ENCODE measurements at regions not wholly inside any gene's neighbourhood (a gene's known extent, or its start where the extent isn't known, plus 50 kb on each side); places are given as distances from the start of the nearest gene placed in this dataset.
"Not testable (repeated sequence)": the region's sequence is repeated elsewhere in the genome, so short reads cannot be mapped to it uniquely, and the experiment has no call there.

- DNase-seq, result no peak
These were observed 389.0 kb upstream of the SYNCRIP start for GRCh38 chr6:86031713-86032112.

- DNase-seq, result no peak
These were observed 388.2 kb upstream of the SYNCRIP start for GRCh38 chr6:86030875-86031274.

- DNase-seq, result no peak
These were observed 386.1 kb upstream of the SYNCRIP start for GRCh38 chr6:86028776-86029175.

GRCh38 chr6:86026890-86027289 lies 384.2 kb upstream of the SYNCRIP start:
- DNase-seq, result not testable (repeated sequence)

GRCh38 chr6:86017236-86017635 lies 374.6 kb upstream of the SYNCRIP start:
- no peak for DNase-seq

- DNase-seq, result no peak
These were observed 373.9 kb upstream of the SYNCRIP start for GRCh38 chr6:86016567-86016966.

GRCh38 chr6:86016077-86016476 lies 373.4 kb upstream of the SYNCRIP start:
- DNase-seq, result no peak

- not testable (repeated sequence) for DNase-seq
These were observed 370.3 kb upstream of the SYNCRIP start for GRCh38 chr6:86012991-86013390.

GRCh38 chr6:86010915-86011786 lies 368.5 kb upstream of the SYNCRIP start:
- no peak for DNase-seq

- no peak for DNase-seq
These were observed 354.5 kb upstream of the SYNCRIP start for GRCh38 chr6:85997206-85997605.

GRCh38 chr6:85996034-85996375 lies 353.3 kb upstream of the SYNCRIP start:
- no peak for DNase-seq

GRCh38 chr6:85995339-85996033 lies 352.8 kb upstream of the SYNCRIP start:
- DNase-seq, result no peak

GRCh38 chr6:85986681-85987080 lies 344.0 kb upstream of the SYNCRIP start:
- DNase-seq, result no peak

GRCh38 chr6:85983032-85983659 lies 340.5 kb upstream of the SYNCRIP start:
- no peak for DNase-seq

- no peak for DNase-seq
These were observed 335.0 kb upstream of the SYNCRIP start for GRCh38 chr6:85977661-85978060.

GRCh38 chr6:85975957-85976356 lies 333.3 kb upstream of the SYNCRIP start:
- DNase-seq, result no peak

GRCh38 chr6:85971238-85971637 lies 328.6 kb upstream of the SYNCRIP start:
- no peak for DNase-seq

GRCh38 chr6:85966828-85967227 lies 324.1 kb upstream of the SYNCRIP start:
- DNase-seq, result no peak

- DNase-seq, result no peak
These were observed 319.1 kb upstream of the SYNCRIP start for GRCh38 chr6:85961746-85962145.

- DNase-seq, result no peak
These were observed 318.4 kb upstream of the SYNCRIP start for GRCh38 chr6:85961125-85961524.

- no peak for DNase-seq
These were observed 305.8 kb upstream of the SYNCRIP start for GRCh38 chr6:85948481-85948880.

- DNase-seq, result no peak
These were observed 302.9 kb upstream of the SYNCRIP start for GRCh38 chr6:85945459-85946185.

- no peak for DNase-seq
These were observed 302.1 kb upstream of the SYNCRIP start for GRCh38 chr6:85944776-85945175.

Measured in CD4-positive, alpha-beta T cell treated with Interleukin-17A for 4 hours (primary cell).